Activated CD4-positive, alpha-beta T cell treated with anti-CD3 and anti-CD28 coated beads, Interleukin-2, amount 50 U/mL, for 16 hours (primary cell): ENCODE measurements at regions not wholly inside any gene's neighbourhood (a gene's known extent, or its start where the extent isn't known, plus 50 kb on each side); places are given as distances from the start of the nearest gene placed in this dataset.
"Not testable (repeated sequence)": the region's sequence is repeated elsewhere in the genome, so short reads cannot be mapped to it uniquely, and the experiment has no call there.

Source experiments
- DNase-seq: peaks from one replicate; pipeline ENCODE4 v3.0.0-alpha.2; 2020

DNA sequence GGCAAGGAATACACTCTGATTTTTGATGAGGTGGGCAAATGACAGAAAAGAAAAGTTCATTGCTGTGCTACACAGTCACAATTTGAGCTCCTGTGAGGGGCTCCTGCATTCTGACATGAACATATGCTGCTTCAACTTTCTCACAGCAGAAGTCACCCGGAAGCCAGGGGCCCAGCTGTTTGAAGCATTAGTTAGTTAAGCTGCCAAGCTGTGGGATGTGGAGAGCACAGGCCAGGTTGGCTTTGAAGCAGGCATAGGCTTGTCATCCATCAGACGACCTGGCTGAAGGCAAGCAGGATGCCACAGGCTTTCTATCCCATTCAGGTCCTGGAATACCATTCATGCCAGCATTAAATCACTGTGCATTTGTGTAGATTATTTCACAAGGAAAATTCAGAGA, 63.1 kb downstream of the MTNR1B start:
- DNase-seq = no peak

DNA sequence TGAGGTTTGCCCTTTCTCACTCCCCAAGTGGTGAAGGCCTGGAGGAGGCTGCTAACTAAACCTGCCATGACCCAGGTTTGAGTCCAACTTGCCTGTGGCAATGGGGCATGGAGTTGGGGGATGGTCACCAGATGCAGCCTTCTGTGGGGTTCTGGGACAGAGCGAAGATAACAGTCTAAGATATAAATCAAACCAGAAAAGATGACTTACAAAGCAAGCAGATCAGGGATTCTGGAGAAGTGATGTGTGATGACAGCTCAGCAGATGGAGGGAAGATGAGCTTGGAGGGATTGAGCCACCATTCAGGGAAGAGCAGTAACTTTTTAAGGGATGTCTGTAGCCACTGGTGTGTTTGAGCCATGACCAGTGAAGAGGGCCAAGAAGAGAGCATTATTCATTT, 63.6 kb downstream of the MTNR1B start:
- no peak for DNase-seq

DNA sequence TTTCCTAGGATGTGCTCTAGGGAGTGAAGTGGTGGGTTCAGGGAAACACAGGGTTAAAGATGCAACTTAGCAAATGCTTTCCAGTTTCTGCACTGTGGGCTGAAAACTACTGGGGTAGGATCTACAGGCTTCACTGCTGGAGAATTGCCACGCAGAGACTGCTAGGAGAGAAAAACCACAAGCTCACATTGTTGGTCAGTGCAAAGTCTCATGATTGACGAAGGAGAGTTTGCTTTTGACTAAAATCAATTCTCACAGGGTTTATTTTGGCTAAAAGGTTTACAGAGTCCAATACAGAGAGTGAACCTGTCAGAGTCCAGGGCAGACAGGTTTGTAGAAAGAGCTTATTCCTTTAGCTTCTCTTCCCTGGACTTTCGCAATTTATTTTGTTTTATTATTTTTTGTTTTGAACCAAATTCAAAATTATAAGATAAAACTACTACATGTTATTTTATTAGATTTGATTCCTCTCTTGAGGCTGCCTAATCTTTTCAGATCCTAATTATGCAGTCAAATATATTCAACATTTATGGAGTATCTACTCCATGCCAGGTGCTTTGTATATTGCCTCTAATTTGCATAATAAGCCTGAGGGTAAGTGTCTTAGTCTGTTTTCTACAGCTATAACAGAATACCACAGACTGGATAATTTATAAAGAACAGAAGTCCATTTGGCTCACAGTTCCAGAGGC, 64.7 kb downstream of the MTNR1B start:
- no peak for DNase-seq

DNA sequence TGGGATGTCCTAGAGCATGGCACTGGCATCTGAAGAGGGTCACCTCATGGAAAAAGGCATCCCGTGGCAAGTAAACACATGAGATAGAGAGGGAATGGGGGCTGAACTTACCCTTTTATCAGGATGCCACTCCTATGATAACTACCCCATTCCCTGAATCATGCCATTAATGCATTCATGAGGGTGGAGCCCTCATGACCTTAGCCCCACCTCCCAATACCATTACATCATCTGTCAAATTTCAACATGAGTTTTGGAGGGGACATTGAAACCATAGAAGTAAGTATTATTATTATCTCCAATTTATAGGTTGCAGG, 65.2 kb downstream of the MTNR1B start:
- DNase-seq = no peak

DNA sequence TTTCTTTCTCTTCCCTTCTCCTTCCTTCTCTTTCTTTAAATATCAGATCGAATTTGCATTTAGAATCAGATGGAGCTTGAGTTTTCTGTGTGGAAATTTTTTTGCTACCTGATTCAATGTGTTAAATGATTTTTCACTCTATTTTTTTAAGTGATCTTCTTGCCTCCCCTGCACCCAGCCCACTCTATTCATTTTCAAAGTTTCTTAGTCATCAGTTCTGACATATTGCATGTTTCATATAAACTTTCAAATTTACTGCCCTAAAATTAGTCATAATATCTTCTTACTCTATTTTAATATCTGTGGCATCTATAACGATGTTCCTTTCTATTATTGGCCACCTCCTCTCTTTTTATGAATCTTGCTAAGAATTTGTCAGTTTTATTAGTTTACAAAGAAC, 69.1 kb downstream of the MTNR1B start:
- no peak for DNase-seq

DNA sequence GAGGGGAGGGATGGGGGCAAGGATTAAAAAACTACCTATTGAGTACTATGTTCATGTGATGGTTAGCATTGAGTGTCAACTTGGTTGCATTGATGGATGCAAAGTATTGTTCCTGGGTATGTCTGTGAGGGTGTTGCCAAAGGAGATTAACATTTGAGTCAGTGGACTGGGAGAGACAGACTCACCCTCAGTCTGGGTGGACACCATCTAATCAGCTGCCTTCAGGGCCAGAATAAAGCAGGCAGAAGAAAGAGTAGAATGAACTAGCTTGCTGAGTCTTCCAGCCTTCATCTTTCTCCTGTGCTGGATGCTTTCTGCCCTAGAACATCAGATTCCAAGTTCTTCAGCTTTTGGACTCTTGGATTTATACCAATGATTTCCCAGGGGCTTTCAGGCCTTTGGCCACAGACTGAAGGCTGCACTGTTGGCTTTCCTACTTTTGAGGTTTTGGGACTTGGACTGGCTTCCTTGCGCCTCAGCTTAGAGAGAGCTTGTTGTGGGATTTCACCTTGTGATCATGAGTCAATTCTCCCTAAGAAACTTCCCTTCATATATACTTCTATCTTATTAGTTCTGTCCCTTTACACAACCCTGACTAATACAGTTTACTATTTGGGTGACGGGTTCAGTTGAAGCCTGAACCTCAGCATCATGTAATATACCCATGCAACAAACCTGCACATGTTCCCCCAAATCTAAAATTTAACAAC, 70.2 kb downstream of the MTNR1B start:
- no peak for DNase-seq

DNA sequence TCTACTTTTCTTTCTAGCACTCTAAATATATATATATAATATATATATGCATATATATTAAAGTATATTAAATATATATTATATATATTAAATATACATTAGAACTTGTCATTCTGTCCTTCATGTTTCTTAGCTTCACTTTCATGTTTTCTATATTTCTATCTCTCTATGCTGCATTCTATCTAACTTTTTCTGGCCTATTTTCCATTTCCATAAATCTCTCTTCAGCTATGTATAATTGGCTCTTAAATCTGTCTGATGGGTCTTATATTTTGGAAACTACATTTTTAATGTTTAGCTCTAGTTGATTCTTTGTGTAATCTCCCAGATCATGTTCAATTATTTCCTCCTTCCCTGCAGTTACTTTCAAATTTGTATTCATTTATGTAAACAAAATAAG, 72.2 kb downstream of the MTNR1B start:
- no peak for DNase-seq

DNA sequence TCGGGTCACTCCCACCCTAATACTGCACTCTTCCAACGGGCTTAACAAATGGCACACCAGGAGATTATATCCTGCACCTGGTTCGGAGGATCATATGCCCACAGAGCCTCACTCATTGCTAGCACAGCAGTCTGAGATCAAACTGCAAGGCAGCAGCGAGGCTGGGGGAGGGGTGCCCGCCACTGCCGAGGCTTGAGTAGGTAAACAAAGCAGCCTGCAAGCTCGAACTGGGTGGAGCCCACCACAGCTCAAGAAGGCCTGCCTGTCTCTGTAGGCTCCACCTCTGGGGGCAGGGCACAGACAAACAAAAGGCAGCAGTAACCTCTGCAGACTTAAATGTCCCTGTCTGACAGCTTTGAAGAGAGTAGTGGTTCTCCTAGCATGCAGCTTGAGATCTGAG, 73.7 kb downstream of the MTNR1B start:
- not testable (repeated sequence) for DNase-seq

DNA sequence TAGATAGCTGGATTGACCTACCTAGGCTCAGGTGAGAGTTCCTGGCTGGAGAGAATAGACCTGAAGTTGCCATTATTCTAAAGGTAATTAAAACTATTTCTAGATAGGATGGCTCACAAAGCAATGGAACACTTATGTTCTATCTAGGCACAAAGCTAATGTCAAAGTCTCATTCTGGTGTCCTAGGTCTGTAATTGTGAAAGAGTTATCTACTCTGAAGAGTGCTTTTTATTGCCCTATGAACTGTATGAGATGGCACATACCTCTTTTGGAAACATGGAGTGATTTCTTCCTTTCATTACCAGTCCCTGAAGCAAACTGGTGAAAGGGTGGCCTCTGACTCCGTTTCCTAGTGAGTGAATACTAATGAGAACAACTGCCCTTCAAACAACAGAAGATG, 80.3 kb downstream of the MTNR1B start:
- no peak for DNase-seq

DNA sequence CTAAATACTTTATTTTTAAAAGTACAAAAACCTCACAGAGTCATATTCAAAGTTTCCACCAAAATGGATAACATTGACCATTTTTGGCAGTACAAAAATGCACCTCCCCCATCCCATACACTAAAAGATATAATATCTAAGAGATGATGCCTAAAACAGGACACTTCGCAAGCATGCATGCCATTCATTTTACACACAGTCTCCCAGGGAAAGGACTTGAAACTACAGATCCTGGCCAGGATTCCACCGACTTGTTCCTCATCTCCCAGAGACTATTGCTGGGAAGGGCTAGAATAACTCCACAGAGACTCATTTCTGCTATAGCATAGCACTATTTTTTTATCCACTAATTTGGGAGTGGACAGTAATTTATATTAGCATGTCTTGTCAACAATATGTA, 81.7 kb downstream of the MTNR1B start:
- DNase-seq = no peak

DNA sequence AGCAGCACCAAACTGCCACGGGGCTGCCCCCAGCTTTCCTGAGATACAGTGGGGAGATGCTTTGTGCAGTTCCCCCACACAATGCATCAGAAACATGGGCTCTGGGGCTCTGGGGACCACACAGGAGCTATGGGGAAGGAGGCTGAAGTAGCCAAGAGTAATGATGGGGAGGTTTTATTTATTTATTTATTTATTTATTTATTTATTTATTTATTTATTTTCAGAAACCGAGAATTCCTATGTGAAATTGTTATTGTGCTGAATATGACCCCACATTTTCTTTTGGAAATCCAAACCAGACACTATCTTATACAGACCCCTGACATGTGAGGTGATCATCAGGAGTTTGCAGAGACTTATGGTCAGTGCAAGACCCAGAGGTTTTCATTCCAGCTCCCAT, 84.4 kb downstream of the MTNR1B start:
- no peak for DNase-seq

DNA sequence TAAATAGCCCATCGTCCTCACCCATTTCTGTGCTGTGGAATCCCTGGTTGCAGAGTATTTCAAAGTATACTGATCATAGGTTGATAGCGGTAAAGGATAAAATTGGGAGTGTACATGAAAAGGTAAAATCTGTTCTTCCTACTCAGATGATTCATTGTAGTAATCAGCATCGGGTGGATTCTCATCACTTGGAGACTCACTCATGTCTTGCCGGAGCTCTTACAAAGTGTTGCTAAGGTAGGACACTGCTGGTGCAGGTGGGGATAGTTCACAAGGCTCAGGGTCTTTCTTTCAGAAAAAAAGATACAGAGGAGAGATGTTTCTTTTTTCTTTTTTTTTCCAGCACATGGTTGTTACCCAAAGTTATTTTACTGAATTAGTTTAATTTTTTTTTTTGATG, 84.8 kb downstream of the MTNR1B start:
- no peak for DNase-seq

DNA sequence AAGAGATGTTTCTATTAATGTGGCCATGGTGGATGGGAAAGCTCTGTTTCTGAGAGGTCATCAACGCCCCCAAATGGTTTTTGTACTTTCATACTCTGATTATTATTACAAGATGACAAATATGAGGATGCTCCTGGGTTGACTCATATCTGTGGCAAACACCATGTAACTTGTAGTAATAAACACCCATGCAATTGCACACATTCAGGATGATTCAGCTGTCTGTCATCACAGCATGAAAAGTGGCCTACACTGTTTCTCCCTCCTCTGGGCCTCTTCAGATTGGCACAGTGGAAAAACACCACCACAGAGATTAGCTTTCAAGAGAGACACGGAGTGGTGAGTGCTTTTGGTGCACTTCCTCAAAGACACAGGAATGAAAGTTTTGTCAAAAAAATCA, 85.4 kb downstream of the MTNR1B start:
- peak; percentile 76 for DNase-seq

DNA sequence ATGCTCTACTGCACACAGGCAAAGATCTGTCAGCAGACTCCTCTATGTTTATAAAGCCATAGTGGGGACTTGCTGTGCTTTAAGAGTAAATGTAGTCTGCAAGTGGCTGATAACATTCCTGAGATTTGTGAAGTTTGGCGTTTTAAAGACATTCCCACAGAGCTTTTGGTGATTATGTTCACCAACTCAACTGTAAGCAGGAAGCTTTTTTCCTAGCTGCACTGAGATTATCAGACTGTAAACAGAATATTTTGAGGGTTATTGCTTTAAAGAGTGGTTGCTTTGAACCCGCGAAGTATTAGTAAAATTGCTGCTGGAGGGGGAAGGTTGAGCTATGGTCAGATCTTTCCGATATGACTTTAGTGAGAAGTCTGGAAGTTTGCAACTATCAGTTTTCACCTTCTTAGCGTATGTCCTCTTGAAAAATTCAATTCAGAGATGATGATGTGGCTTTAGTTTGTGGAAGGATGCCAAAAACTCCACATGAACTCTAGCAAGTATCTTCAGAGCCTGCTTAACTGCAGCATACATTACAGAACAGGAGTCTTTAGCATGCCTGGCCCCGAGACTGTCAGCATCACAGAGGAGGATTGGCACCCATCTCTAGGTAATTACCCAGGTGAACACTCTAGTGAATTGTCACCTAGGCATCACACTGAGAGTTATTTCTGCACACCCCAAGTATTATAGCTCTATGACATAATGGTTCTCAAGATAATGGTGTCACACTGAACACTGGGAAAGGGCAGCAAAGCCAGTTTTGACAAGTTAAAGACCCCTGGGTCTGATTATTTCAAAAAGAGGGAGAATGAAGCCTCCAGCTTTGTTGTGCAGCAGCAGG, 89.9 kb downstream of the MTNR1B start:
- no peak for DNase-seq

DNA sequence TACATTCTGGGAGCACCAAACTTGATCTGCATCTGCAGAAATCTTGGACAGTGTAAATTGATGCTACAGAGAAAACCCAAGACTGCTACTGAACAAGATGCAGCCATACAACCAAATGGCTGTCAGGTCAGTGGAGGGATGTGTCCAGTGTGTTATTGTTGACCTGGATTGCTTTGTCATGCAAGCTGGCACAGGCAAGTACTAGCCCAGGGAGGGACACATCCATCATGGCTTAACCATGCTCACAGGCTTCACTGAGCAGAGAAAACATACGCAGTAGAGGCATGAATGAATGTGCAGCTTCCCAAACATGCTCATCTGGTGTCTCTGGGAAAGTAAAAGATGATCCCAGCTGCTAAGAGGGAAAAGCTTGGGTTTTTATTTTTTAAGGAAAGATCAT, 93.6 kb downstream of the MTNR1B start:
- DNase-seq = no peak

DNA sequence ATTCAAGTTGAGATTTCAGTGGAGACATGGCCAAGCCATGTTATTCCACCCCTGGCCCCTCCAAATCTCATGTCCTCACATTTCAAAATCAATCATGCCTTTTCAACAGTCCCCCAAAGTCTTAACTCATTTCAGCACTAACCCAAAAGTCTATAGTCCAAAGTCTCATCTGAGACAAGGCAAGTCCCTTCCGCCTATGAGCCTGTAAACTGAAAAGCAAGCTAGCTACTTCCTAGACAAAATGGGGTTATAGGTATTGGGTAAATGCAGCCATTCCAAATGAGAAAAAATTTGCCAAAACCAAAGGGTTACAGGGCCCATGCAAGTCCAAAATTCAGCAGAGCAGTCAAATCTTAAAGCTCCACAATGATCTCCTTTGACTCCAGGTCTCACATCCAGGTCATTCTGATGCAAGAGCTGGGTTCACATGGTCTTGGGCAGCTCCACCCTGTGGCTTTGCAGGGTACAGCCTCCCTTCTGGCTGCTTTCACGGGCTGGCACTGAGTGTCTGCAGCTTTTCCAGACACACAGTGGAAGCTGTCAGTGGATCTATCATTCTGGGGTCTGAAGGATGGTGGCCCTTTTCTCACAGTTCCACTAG, 95.7 kb downstream of the MTNR1B start:
- DNase-seq = peak; percentile 20

DNA sequence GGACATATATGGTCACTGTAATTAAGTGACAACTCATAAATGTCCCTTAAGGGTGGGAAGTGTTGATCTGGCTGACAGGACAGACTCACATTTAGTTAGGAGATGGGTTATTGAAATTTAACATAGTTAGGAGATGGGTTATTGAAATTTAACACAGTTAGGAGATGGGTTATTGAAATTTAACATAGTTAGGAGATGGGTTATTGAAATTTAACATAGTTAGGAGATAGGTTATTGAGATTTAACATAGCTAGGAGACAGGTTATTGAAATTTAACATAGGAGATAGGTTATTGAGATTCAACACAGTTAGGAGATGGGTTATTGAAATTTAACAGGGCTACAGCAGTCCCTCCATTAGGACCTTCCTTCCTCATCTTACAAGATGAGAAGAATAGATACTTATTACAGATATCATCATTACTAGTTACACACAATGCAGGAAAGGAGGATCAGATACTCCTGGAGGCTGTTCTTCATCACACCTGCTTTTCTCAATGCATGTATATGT, 98.5 kb downstream of the MTNR1B start:
- no peak for DNase-seq

DNA sequence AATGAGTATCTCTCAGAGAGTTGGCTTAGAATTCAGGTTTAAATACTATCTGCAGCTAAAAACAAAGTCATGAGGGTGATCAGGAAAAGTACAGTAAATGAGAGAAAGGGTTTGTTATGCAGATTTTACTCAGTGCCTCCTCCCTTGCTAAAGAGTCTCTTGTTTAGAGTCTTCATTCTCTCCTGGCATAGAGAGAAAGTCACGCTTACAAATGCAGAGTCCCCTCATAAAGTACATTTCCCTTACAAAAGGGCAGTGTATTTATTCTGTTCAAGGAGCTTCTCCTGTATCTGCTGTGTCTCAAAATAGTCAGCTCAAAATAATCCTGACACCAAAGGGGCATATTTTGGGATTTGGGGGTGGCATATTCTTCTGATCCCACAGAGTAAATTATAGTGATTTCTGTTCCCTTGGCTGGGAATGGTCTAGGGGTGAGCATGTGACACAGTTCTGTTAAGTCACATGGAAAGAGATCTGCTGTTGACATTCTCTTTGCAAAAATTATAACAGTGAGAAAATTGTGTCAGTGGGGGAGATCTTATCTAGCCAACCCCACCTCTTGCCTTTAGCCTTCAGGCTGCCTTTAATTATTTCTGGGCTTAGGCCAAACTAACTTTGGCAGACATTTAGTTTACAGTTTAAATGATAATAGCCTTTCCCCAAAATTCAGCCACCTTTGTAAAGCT, 102.9 kb downstream of the MTNR1B start:
- DNase-seq = no peak

DNA sequence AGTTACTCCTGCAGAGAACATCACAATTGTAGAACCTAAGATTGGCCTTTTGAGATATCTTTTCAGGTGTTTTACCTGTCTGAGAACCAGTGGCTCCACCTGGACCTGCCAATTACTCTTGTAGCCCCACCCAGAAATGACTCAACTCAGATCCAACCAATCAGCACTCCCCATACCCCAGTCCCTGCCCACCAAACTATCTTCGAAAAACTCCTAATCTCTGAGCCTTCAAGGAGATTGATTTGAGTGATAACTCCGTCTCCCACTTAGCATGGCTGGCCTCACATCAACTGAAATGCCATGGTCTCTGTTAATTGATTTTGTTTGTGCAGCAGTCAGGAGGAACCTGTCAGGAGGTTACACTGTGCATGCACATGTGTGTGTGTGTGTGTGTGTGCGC, 103.6 kb downstream of the MTNR1B start:
- no peak for DNase-seq

DNA sequence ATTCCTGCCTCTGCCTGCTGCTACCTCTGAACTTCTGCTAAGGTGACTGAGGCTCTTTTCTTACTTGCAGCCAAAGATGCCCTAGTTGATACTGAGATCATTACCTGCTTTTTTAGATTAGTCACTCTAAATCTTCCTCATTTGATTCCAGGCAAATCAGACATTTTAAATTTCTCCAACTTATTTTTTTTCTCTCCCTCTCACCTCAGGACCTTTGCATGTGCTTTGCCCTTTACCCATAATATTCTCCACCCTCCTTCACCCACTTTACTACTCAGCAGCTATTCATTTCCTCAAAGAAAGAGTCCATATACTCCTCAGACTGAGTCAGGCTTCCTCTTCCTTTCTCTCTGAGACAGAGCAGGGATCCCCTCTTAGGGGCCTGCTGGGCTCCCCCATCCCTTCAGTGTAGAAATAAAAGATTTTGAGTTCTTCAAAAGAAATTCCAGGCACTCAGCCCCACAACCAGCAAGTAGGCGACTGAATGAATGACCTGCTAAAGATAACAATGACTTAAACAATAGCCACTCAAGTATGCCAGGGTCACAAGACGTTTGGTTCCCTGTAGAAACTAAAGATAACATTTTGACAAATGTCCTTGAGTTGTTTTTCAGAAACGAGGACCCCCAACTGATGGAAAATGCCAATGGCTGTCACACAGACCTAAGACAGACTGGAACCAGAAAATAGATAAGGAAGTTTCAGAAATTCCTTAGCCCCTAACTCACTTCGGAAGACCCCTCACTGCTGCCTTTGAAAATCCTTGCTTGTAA, 104.2 kb downstream of the MTNR1B start:
- DNase-seq = no peak

DNA sequence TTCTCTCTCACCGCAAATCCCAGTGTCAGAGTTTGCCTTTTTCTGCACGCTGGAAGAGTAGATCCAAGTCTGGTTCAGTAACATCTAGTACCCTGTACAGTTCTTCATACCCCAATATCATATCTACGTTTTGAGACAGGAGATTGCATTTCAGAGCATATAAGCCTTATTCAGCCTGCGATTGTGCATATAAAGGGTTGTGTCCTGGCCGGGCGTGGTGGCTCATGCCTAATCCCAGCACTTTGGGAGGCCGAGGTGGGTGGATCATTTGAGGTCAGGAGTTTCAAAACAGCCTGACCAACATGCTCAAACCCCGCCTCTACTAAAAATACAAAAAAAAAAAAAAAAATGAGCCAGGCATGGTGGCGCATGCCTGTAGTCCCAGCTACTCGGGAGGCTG, 104.9 kb downstream of the MTNR1B start:
- DNase-seq = no peak

DNA sequence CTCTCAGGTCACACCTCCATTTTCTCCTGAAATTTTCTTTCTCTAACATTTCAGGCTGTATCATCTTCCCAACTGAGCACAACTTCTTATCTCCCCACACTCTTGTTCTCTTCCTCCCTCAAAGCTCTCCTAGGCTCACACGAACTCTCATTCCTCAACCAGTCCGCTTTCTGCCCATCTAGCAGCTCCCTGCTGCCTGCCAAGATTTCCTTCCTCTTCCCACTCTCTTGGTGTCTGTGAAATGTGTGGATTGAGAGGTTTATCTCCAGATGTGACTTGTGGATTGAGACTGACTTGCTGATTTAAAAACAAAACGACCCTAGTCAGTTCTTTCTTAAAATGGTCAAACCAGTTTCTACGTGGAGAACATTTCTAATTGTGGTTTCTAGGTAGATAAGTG, 106.3 kb downstream of the MTNR1B start:
- no peak for DNase-seq
